Amniotic epithelial cell (primary cell): ENCODE measurements at regions not wholly inside any gene's neighbourhood (a gene's known extent, or its start where the extent isn't known, plus 50 kb on each side); places are given as distances from the start of the nearest gene placed in this dataset.
"Not testable (repeated sequence)": the region's sequence is repeated elsewhere in the genome, so short reads cannot be mapped to it uniquely, and the experiment has no call there.

Source experiments
- DNase-seq: peaks from one replicate; pipeline ENCODE4 v3.0.0-alpha.2; 2010; ENCODE audit warnings: low read depth

DNA sequence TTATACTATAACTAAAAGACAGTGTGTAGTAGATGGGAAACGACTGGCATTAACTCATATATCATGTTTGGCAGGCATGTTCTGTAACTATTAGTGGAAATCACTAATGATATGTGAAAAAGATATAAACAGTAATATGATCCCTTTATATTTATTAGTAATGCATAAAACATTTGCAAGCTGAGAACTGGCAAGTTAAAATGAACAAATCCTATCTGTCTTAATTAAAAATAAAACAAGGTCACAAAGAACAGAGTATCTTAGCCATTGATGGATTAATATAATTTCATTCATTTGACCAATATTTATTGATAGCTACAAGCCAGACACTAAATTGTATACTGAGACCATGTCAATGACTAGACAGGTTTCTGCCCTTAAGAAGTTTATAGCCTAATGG, 154.5 kb downstream of the CRPPA start:
- DNase-seq, result no peak

DNA sequence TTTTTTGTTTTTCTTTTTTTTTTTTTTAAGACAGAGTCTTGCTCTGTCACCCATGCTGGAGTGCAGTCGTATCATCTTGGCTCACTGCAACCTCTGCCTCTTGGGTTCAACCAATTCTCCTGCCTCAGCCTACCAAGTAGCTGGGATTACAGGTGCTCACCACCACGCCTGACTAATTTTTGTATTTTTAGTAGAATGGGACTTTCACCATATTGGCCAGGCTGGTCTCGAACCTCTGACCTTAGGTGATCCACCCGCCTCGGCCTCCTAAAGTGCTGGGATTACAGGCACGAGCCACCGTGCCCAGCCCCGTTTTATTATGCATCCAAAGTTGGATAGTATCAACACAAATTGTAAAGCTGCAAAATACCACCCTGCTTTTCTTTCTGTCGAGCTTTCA, 154.9 kb downstream of the CRPPA start:
- DNase-seq, result not testable (repeated sequence)

DNA sequence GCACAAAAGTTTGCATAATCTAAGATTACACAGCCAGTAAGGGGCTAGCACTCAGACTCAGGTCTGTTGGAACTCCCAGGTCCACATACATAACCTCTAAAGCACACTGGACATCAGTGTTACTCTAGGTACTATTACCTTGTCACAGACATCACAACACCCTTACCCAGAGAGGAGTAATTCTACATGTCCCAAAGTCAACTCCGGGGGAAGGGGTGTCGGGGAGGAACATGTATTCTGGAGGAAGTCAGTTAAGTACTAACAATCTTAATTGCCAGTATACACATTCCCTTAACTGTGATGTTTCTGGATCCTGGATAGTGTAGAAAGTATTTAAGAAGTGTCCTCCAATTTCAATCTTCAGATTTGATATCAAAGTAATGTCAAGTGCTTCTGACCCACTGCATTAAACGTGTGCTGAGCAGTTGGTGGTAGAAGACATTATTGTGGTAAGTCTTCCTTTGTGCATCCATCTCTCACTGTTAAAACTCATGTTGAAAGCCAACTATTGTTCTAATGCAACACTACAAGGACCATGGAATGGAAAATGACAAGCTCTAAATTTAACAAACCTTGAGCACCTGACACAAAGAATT, 155.4 kb downstream of the CRPPA start:
- no peak for DNase-seq

DNA sequence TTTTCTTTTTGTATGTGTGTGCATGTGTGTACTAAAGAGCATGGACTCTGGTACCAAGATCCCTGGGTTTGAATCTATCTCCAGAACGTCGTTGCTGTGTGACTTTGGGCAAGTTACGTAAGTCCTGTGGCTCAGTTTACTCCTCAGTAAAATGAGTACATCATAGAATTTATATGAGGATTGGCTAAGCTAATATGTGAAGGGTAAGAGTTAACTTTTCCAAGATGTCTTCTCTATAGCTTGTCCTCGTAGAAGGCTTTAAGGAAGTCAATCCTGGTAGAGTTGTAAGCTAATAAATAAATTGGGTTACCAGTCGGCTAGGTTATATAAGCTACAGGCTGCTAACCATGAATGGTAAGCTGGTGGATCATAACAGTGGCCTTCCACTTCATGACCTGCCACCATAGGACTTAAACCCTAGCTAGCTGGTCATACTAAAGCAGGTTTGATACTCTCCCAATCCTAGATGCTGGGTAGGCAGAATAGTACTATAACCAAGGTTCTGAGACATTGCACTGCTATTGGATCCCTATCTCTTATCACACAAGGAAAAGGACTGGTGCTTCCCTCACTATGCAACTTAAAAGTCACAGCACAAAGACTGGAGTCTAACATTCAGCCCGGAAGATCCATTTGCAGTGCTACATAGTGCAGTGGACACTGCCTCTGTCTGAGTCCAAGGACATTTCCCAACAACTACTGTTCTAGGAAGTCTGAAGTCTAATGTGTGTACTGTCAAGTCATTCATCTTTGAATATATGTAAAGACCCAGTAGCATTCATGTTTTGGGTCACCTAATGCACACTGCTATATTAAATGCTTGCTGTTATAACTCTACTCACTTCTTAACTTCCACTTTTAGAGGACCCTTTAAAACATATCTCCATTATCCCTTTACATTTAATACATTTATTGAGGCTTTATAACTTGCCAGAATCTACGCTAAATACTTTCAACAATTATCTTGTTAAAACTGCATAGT, 156.2 kb downstream of the CRPPA start:
- no peak for DNase-seq

DNA sequence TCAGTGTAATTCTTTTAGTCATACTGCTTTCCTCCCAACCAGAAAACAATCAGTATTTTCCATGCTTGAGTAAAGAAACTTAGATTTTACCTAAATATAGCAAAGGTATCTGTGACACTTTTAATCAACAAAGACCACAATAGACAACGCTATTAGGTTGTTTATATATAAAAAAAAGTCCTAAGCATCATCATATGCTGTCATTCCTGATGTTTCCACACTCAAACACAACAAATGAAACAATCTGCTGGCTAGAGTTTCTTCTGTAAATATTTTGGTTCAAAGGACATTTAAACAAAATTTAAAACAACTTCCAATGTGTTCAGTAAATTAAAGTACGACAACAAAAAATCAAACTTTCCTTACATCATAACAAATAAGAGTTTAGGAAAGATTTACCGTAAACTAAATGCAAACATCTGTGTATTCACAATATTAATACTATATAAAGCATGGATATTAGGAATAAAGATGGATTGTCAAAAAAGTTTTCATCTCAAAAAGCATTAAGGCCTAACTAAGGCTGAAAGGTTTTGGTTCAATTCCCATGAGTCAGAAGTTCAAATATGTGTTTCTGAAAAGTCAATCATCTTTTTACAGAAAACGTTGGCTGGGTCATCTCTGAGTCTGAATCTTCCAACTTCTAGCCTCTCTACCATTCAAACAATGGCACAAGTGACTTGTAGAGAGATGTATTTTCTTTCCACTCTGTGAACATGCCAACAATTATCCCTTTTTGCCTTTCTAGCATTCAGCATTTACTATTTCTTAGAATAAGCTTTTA, 157.1 kb downstream of the CRPPA start:
- DNase-seq, result no peak

DNA sequence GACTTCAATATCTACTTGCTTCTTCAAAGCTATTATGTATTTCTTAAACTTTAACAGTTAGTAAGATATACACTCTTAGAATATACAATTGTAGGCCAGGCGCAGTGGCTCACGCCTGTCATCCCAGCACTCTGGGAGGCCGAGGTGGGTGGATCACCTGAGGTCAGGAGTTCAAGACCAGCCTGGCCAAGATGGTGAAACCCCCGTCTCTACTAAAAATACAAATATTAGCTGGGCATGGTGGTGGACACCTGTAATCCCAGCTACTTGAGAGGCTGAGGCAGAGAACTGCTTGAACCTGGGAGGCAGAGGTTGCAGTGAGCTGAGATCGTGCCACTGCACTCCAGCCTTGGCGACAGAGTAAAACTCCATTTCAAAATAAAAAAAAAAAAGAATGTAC, 158.0 kb downstream of the CRPPA start:
- DNase-seq, result not testable (repeated sequence)

DNA sequence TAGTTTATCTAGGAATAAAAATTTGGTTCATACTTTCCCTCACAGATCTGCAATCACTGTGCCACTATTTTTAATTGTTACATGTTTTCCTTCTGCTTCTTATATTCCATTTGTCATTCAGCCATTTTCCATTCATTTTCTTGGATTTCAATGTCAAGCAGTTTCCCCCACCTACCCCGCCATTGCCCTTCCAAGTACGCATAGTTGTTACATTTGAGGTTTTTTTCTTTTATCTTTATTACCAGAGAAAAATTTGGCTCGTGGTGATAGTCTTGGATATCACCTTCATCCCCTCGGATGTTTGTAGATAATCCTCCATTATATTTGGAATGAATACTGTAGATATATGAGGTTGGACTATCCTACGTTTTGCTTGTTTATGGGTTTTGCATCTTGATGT, 159.7 kb downstream of the CRPPA start:
- DNase-seq, result no peak

DNA sequence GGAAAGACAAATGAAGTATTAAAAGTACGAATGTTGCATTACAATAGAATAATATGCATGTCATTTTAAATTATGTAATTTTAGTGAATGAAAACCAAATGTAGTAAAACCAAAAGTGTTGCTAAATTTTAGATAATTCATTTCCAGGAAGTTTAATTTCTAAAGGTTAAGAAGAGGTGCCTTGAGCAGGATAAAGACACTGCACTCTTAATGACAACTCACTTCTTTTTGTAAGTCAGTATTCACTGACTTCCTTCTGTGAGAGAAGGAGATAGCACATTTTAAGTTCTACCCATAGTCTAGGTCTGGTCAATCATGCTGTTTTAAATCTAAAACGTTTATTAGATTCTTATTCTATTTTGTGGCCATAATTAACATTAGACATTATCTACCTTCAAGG, 160.2 kb downstream of the CRPPA start:
- DNase-seq, result no peak

DNA sequence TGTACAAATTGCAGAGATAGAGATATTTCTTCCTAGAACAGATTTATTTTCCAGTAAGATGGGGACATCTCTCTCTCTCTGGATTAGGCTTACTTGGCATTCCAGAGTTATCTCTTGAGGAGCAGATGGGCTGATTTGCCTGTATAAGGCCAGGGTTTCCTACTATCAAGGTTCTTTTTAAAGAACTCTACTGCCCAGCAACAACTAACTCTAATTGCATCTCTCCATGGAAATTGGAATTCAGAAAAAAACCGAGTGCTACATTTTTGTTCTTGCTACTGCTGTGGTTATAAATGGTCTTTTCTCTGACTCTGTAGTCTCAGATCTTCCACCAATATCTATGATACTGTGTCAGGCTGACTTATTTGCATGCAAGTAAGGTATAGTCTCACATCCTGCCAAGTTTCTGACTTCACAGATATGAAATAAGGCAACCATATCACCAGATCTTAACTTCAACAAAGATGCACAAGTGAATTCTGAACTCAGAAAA, 161.1 kb downstream of the CRPPA start:
- DNase-seq, result peak; percentile 57

DNA sequence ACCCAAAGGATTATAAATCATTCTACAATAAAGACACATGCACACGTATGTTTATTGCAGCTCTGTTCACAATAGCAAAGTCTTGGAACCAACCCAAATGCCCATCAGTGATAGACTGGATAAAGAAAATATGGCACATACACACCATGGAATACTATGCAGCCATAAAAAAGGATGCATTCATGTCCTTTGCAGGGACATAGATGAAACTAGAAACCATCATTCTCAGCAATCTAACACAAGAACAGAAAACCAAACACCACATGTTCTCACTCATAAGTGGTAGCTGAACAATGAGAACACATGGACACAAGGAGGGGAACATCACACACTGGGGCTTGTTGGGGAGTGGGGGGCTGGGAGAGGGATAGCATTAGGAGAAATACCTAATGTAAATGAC, 164.9 kb downstream of the CRPPA start:
- DNase-seq, result not testable (repeated sequence)

DNA sequence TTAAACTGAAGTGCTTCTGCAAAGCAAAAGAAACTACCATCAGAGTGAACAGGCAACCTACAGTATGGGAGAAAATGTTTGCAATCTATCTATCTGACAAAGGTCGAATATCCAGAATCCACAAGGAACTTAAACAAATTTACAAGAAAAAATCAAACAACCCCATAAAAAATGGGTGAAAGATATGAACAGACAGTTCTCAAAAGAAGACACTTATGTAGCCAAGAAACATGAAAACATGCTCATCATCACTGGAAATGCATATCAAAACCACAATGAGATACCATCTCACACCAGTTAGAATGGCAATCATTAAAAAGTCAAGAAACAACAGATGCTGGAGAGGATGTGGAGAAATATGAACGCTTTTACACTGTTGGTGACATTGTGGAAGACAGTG, 165.4 kb downstream of the CRPPA start:
- not testable (repeated sequence) for DNase-seq

DNA sequence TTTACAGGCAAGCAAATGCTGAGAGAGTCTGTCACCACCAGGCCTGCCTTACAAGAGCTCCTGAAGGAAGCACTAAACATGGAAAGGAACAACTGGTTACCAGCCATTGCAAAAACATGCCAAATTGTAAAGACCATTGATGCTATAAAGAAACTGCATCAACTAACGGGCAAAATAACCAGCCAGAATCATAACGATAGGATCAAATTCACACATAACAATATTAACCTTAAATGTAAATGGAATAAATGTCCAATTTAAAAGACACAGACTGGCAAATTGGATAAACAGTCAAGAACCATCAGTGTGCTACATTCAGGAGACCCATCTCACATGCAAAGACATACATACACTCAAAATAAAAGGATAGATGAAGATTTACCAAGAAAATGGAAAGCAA, 170.7 kb downstream of the CRPPA start:
- DNase-seq, result not testable (repeated sequence)

DNA sequence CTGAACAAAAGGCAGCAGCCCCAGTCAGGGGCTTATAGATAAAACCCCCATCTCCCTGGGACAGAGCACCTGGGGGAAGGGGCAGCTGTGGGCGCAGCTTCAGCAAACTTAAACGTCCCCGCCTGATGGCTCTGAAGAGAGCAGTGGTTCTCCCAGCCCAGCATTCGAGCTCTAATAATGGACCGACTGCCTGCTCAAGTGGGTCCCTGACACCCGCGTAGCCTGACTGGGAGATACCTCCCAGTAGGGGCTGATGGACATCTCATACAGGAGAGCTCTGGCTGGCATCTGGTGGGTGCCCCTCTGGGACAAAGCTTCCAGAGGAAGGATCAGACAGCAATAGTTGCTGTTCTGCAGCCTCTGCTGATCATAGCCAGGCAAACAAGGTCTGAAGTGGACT, 172.1 kb downstream of the CRPPA start:
- DNase-seq, result not testable (repeated sequence)

DNA sequence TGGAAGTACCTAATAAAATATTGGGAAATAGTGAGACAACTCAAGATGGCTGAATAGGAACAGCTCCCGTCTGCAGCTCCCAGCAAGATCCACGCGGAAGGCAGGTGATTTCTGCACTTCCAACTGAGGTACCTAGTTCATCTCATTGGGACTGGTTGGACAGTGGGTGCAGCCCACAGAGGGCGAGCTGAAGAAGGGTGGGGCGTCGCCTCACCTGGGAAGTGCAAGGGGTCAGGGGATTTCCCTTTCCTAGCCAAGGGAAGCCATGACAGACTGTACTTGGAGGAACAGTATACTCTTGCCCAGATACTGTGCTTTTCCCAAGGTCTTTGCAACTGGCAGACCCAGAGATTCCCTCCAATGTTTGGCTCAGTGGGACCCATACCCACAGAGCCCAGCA, 172.8 kb downstream of the CRPPA start:
- not testable (repeated sequence) for DNase-seq

DNA sequence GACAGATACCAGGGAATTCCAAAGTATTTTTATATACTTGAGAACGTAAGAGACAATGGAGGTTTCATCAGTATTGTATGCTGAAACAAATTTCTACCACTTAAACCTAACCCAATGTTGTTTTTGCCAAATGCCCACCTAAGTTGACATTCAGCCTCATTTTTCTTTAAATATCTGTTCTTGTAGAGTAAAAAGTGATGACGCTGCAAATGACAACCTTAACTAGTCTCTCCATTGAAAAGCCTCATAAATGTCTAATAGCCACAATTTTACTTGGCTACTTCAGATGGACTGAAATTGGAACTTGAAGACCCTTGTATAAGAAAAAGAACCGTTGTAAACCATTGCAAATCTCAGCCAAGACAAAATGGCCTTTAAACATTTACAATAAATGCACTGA, 176.9 kb downstream of the CRPPA start:
- DNase-seq, result no peak

DNA sequence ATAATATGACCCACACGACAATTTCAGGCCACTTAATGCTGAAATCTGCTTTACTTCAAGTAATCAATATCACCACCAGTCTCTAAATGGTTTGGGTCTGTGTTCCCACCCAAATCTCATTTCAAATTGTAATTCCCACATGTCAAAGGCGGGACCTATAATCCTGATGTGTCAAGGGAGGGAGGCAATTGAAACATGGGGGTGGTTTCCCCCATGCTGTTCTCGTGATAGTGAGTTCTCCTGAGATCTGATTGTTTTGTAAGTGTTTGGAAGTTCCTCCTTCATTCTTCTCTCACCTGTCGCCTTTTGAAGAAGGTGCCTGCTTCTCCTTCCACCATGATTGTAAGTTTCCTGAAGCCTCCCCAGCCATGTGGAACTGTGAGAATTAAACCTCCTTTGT, 178.4 kb downstream of the CRPPA start:
- DNase-seq, result no peak

DNA sequence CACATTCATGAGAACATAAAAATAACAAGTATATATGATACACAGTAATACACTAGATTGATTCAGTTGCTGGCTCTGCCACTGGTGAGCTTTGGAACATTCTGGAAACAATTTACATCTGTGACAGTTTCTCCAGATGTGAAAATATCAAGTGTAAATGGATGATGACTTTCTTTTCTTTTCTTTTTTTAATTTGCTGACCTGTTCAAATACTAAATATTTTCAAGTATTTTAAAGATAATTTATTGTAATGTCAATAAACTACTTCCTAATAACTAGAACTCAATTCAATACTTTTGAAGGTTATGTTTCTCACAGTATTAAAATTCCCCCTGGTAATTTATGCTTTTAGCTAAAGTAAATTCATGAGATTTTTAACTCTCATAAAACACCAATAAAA, 180.3 kb downstream of the CRPPA start:
- DNase-seq, result no peak

DNA sequence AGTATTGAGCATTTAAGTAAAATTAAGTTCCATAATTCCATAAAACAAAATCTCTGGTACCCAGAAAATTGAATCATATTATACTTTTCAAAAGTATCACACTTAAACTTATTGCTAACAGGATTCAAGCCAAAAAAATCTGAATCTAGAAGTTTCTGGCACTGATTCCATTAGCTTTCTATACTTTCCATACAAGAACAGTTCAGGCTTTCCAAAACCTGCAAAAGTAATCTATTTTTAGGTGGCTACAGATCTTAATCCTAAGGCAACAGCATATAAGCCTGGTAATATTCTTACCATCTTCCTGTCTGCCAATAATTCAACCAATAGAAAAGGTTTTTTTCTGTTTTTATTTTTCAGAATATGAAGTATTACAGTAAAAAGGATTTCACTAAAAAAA, 185.0 kb downstream of the CRPPA start:
- no peak for DNase-seq

DNA sequence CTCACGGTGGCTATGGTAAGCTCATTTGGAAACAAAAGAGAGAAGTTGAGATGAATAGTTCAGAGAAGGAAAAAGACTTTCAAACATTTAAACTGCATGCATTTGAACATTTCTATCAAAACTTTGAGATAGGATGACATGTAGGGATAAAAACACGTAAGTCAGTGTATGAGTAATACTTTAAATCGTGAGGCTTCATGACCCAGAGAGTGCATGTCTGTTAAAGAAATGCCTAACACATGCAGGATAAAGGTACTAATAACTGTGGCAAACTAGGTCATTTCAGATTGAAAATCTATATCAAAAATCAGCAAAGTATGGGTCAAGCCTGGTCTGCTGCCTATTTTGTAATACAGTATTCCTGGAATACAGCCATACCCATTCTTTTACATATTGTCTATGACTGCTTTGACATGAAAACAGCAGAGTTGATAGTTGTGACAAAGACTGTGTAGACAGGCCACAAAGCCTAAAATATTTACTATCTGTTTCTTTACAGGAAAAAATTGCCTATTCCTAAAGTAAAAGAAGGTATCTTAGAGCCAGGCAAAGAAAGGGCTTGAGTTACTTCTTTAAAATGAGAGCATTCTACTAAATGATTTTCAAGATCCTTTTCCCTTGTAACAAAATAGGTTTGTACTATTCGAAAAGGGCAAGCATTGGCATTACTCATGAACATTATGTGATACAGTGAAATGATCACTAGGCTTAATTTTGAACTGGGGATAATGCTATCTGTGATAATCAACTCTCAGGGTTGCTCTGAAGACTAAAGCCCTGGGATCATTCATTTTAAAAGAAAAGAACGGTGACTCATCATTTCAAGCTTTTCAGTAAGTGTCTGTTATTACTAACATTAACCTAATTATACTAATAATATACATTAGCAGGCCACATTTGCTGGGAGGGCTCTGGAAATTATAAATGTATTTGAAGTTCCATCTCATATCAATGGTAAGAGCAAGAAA, 185.9 kb downstream of the CRPPA start:
- DNase-seq, result peak; percentile 9

DNA sequence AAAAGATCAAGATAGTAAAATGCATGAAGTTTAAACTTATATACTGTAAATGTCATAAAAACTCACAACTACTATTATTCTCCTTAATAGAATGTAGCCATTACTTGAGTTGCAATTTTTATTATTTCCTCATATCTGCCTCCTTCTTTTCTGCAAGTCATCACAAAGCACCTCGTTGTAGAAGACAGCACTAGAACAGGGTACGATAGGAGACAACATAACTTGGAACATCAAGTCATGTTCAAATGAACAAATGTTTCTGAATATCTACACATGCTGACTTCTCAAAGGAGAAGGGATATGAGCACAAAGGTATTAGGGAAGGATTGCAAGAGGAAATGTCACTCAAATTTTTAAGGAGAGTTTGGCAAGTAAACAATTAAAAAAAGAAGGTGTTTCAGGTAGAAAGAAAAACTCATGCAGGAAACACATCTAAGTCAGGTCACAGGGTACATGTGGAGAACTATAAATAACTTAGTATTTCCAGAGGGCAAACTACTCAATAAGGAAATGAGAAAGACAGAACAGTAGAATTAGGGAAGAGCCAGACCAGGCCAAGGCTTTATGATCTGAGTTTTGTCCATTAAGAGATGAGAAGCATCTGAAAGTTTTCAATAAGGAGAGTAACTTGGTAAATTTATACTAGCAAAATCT, 186.7 kb downstream of the CRPPA start:
- no peak for DNase-seq

DNA sequence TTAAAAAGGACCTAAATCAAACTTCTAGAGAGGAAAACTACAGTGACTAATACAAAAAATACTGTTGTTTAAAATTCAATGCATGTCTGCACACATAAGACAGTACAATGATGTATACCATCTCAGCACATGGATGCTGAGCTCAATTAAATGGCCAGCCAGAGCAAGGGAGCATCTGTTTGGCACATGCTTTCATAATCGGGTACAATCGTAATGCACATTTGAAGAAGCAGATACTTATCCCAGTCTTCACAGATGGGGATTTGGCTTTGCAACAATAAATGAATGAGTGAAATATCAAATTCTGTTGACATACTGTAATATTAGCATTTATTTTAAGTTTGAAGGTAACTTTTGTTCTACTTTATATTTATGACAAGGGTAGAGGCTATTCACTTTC, 187.8 kb downstream of the CRPPA start:
- DNase-seq, result no peak
